Activated CD4-positive, alpha-beta T cell treated with anti-CD3 and anti-CD28 coated beads for 36 hours (primary cell): ENCODE measurements at regions not wholly inside any gene's neighbourhood (a gene's known extent, or its start where the extent isn't known, plus 50 kb on each side); places are given as distances from the start of the nearest gene placed in this dataset.

Experiments used
- ATAC-seq: fragments of 200-7000 bp; cut with Tn5 transposase; one replicate; pipeline ENCODE4 v1.10.0; 2021; ENCODE audit warnings: mild to moderate bottlenecking, moderate library complexity
- CTCF ChIA-PET: fragments of 350-600 bp; sonication (Branson Sonifier 250); formaldehyde crosslinking; loops from one replicate; lab custom pipeline; 2021; ENCODE audit warnings: antibody characterized with exemption; lab: Charles Lee
- POLR2A ChIA-PET: fragments of 350-600 bp; sonication (Branson Sonifier 250); formaldehyde crosslinking; loops from one replicate; lab custom pipeline; 2021; ENCODE audit warnings: antibody characterized with exemption, inconsistent platforms; lab: Charles Lee
- DNase-seq: peaks from one replicate; pipeline ENCODE4 v3.0.0-alpha.2; 2020
- H3K27ac Mint-ChIP-seq: one replicate; pipeline ENCODE4 v1.8.0; 2021; ENCODE audit warnings: mixed read lengths
- H3K27me3 Mint-ChIP-seq: one replicate; pipeline ENCODE4 v1.8.0; 2021; ENCODE audit warnings: mixed read lengths
- H3K36me3 Mint-ChIP-seq: one replicate; pipeline ENCODE4 v1.8.0; 2021; ENCODE audit warnings: low read depth, mixed read lengths
- H3K4me1 Mint-ChIP-seq: one replicate; pipeline ENCODE4 v1.8.0; 2021; ENCODE audit warnings: mixed read lengths
- H3K4me3 Mint-ChIP-seq: one replicate; pipeline ENCODE4 v1.8.0; 2021; ENCODE audit warnings: mild to moderate bottlenecking, moderate library complexity, mixed read lengths
- H3K9me3 Mint-ChIP-seq: one replicate; pipeline ENCODE4 v1.8.0; 2021; ENCODE audit warnings: low read depth, mixed read lengths
- intact Hi-C, 2 experiments: fragments of 100-400 bp; cut with DNase I in 1 of 2; cut with micrococcal nuclease in 1 of 2; formaldehyde crosslinking; loops; one replicate each; pipeline versions ENCODE4 v1.14.2 to v1.15.1; 2022 to 2024; cut with DNase I, micrococcal nuclease

- ChIA-PET CTCF (interaction anchor here (0.8 kb wide), 1 partner anchor 27 kb away, joined by 3 read pairs; no protein-coding TSS in a partner anchor), POLR2A (no interaction called here)
- ATAC-seq (no peak), DNase-seq (no peak)
- peaks cover 5% of the 10 kb centered on the region for H3K9me3 Mint-ChIP-seq
- no peaks in the 10 kb centered on the region for H3K27me3 Mint-ChIP-seq
- no peaks in the 10 kb centered on the region for H3K4me1 Mint-ChIP-seq
- no peak overlapping the region for H3K4me3 Mint-ChIP-seq
- H3K36me3 Mint-ChIP-seq = no peaks in the 10 kb centered on the region
- intact Hi-C loops = no loop called here
- no peak overlapping the region for H3K27ac Mint-ChIP-seq
Observed at GRCh38 chr12:16472631-16473030, 125.2 kb downstream of the MGST1 start.

GRCh38 chr12:16473610-16474326, 126.3 kb downstream of the MGST1 start:
- Mint-ChIP-seq H3K9me3 (peaks cover 5% of the 10 kb centered on the region), H3K27me3 (no peaks in the 10 kb centered on the region), H3K27ac (no peak overlapping the region), H3K4me3 (no peak overlapping the region), H3K4me1 (no peaks in the 10 kb centered on the region), H3K36me3 (no peaks in the 10 kb centered on the region)
- DNase-seq (no peak), ATAC-seq (no peak)
- ChIA-PET POLR2A (no interaction called here), CTCF (no interaction called here)
- intact Hi-C loops = no loop called here

GRCh38 chr12:16474801-16475200, 127.4 kb downstream of the MGST1 start:
- Mint-ChIP-seq H3K36me3 (no peaks in the 10 kb centered on the region), H3K4me3 (no peak overlapping the region), H3K27me3 (no peaks in the 10 kb centered on the region), H3K4me1 (no peaks in the 10 kb centered on the region), H3K9me3 (peaks cover 5% of the 10 kb centered on the region), H3K27ac (no peak overlapping the region)
- no peak for DNase-seq
- intact Hi-C loops = no loop called here
- ChIA-PET CTCF (no interaction called here), POLR2A (no interaction called here)
- ATAC-seq = no peak

- ChIA-PET CTCF (no interaction called here), POLR2A (no interaction called here)
- no peak overlapping the region for H3K4me3 Mint-ChIP-seq
- H3K36me3 Mint-ChIP-seq = no peaks in the 10 kb centered on the region
- H3K4me1 Mint-ChIP-seq = no peaks in the 10 kb centered on the region
- H3K27me3 Mint-ChIP-seq = no peaks in the 10 kb centered on the region
- intact Hi-C loops = no loop called here
- DNase-seq = no peak
- H3K27ac Mint-ChIP-seq = no peak overlapping the region
- no peak for ATAC-seq
- peaks cover 3% of the 10 kb centered on the region for H3K9me3 Mint-ChIP-seq
Observed at GRCh38 chr12:16475521-16475920, 128.1 kb downstream of the MGST1 start.

GRCh38 chr12:16482726-16483125, 123.2 kb downstream of the LMO3 start:
- Mint-ChIP-seq H3K4me1 (no peaks in the 10 kb centered on the region), H3K9me3 (peaks cover 16% of the 10 kb centered on the region), H3K27me3 (no peaks in the 10 kb centered on the region), H3K36me3 (no peaks in the 10 kb centered on the region), H3K27ac (no peak overlapping the region), H3K4me3 (no peak overlapping the region)
- POLR2A ChIA-PET = no interaction called here
- no peak for DNase-seq
- intact Hi-C loops = no loop called here
- CTCF ChIA-PET = no interaction called here
- no peak for ATAC-seq

- Mint-ChIP-seq H3K4me1 (no peaks in the 10 kb centered on the region), H3K4me3 (no peak overlapping the region), H3K36me3 (no peaks in the 10 kb centered on the region), H3K27me3 (no peaks in the 10 kb centered on the region), H3K27ac (no peak overlapping the region), H3K9me3 (peaks cover 5% of the 10 kb centered on the region)
- POLR2A ChIA-PET = no interaction called here
- CTCF ChIA-PET = no interaction called here
- ATAC-seq = no peak
- intact Hi-C loops = no loop called here
- DNase-seq = no peak
Observed at GRCh38 chr12:16492240-16492639, 113.7 kb downstream of the LMO3 start.

GRCh38 chr12:16492820-16493797, 112.9 kb downstream of the LMO3 start:
- Mint-ChIP-seq H3K27me3 (no peaks in the 10 kb centered on the region), H3K9me3 (peaks cover 4% of the 10 kb centered on the region), H3K4me3 (no peak overlapping the region), H3K27ac (no peak overlapping the region), H3K4me1 (no peaks in the 10 kb centered on the region), H3K36me3 (no peaks in the 10 kb centered on the region)
- ChIA-PET POLR2A (no interaction called here), CTCF (no interaction called here)
- intact Hi-C loops = no loop called here
- no peak for DNase-seq
- ATAC-seq = no peak

- Mint-ChIP-seq H3K9me3 (peaks cover 2% of the 10 kb centered on the region), H3K36me3 (no peaks in the 10 kb centered on the region), H3K27ac (no peak overlapping the region), H3K27me3 (no peaks in the 10 kb centered on the region), H3K4me1 (no peaks in the 10 kb centered on the region), H3K4me3 (no peak overlapping the region)
- CTCF ChIA-PET = no interaction called here
- ATAC-seq = no peak
- intact Hi-C loops = no loop called here
- DNase-seq = no peak
- POLR2A ChIA-PET = no interaction called here
Observed at GRCh38 chr12:16495196-16495595, 110.8 kb downstream of the LMO3 start.
